HCT116 (cell line): ENCODE measurements at regions not wholly inside any gene's neighbourhood (a gene's known extent, or its start where the extent isn't known, plus 50 kb on each side); places are given as distances from the start of the nearest gene placed in this dataset.
"Not testable (repeated sequence)": the region's sequence is repeated elsewhere in the genome, so short reads cannot be mapped to it uniquely, and the experiment has no call there.

ENCODE experiments used
- ATAC-seq: fragments of 200-7000 bp; cut with Tn5 transposase; 2 replicates; pipeline ENCODE4 v1.9.1; 2020; ENCODE audit warnings: mild to moderate bottlenecking, moderate library complexity
- BruUV-seq: library from RNA; stranded (reverse); fragments of 400-500 nt; replicated peaks from 2 replicates; lab custom pipeline; 2021; lab: Mats Ljungman, UMichigan
- CTCF ChIA-PET: fragments of 300-600 bp; sonication (Branson Sonifier 250); formaldehyde crosslinking; loops from one replicate; lab custom pipeline; 2021; ENCODE audit warnings: antibody characterized with exemption; lab: Charles Lee
- POLR2A ChIA-PET: fragments of 300-600, 350-600 bp; sonication (Branson Sonifier 250); formaldehyde crosslinking; loops from one replicate; lab custom pipeline; 2021; ENCODE audit warnings: antibody characterized with exemption; lab: Charles Lee
- RAD21 ChIA-PET, 2 experiments: fragments of 300-600 bp; sonication (Branson Sonifier 250); formaldehyde crosslinking; loops; one replicate each; lab custom pipeline; 2023; ENCODE audit warnings: low total read pairs in 2 of 2; ENCODE audit not compliant: uncharacterized antibody in 2 of 2, unreplicated experiment in 2 of 2, low non-redundant PET in 1 of 2; lab: Charles Lee
- DNase-seq: peaks from one replicate; pipeline ENCODE4 v3.0.0-alpha.2; 2010; ENCODE audit warnings: low read depth, low spot score
- H2AFZ ChIP-seq: fragments of 200-600 bp; shearing (Covaris generic), sonication (generic); 2 replicates; pipeline ENCODE4 v1.6.1; 2017; ENCODE audit warnings: low read depth, mixed run types, mixed read lengths, antibody characterized with exemption, low read length; ENCODE audit not compliant: poor library complexity, severe bottlenecking
- H3K27ac ChIP-seq: 2 replicates; pipeline ENCODE4 v1.5.1; 2012; ENCODE audit warnings: low read depth, low read length
- H3K27me3 ChIP-seq: fragments of 200-600 bp; sonication (generic); 2 replicates; pipeline ENCODE4 v1.6.1; 2016; ENCODE audit warnings: mixed run types, low read length, mixed read lengths; ENCODE audit not compliant: insufficient read depth
- H3K36me3 ChIP-seq, 2 experiments: fragments of 200-500 bp in 1 of 2; fragments of 200-600 bp in 1 of 2; sonication (Bioruptor generic) in 1 of 2; sonication (generic) in 1 of 2; 2 replicates each; pipeline versions ENCODE4 v1.5.1 to v1.6.1; 2014 to 2016; ENCODE audit warnings: low read length in 2 of 2, inconsistent platforms in 1 of 2, mixed read lengths in 1 of 2, mixed run types in 1 of 2; ENCODE audit not compliant: insufficient read depth in 2 of 2, control insufficient read depth in 1 of 2
- H3K4me1 ChIP-seq, 2 experiments: fragments of 200-600 bp in 1 of 2; sonication (generic) in 1 of 2; 2 replicates each; pipeline versions ENCODE4 v1.5.1 to v1.6.1; 2012 to 2017; ENCODE audit warnings: low read length in 2 of 2, inconsistent platforms in 1 of 2, mild to moderate bottlenecking in 1 of 2, mixed read lengths in 1 of 2, mixed run types in 1 of 2, moderate library complexity in 1 of 2; ENCODE audit not compliant: insufficient read depth in 2 of 2, control insufficient read depth in 1 of 2
- H3K4me2 ChIP-seq: fragments of 200-600 bp; sonication (generic); 2 replicates; pipeline ENCODE4 v1.6.1; 2017; ENCODE audit warnings: mixed run types, low read length, mixed read lengths
- H3K4me3 ChIP-seq, 2 experiments: fragments of 200-600 bp in 1 of 2; sonication (generic) in 1 of 2; replicated peaks in 1 of 2; 2 replicates each; pipeline ENCODE4 v1.5.1; 2011 to 2016; ENCODE audit warnings: low read length in 2 of 2, control low read depth in 1 of 2, low read depth in 1 of 2, mild to moderate bottlenecking in 1 of 2, mixed read lengths in 1 of 2, mixed run types in 1 of 2
- H3K79me2 ChIP-seq: fragments of 200-600 bp; sonication (generic); 2 replicates; pipeline ENCODE4 v1.6.1; 2017; ENCODE audit warnings: mild to moderate bottlenecking, mixed run types, low read length, moderate library complexity, mixed read lengths; ENCODE audit not compliant: insufficient read depth
- H3K9ac ChIP-seq: fragments of 200-600 bp; sonication (generic); 2 replicates; pipeline ENCODE4 v1.6.1; 2016; ENCODE audit warnings: low read length, mixed read lengths
- H3K9me2 ChIP-seq: fragments of 200-600 bp; sonication (generic), shearing (Covaris generic); 2 replicates; pipeline ENCODE4 v1.6.1; 2017; ENCODE audit warnings: mixed run types, mild to moderate bottlenecking, moderate library complexity; ENCODE audit not compliant: insufficient read depth
- H3K9me3 ChIP-seq, 2 experiments: fragments of 200-500 bp in 1 of 2; fragments of 200-600 bp in 1 of 2; sonication (Bioruptor generic) in 1 of 2; sonication (generic) in 1 of 2; 2 replicates each; pipeline ENCODE4 v1.6.1; 2014 to 2017; ENCODE audit warnings: low read length in 2 of 2, mixed read lengths in 2 of 2, inconsistent platforms in 1 of 2, low read depth in 1 of 2, mild to moderate bottlenecking in 1 of 2, mixed run types in 1 of 2, moderate library complexity in 1 of 2; ENCODE audit not compliant: control insufficient read depth in 1 of 2, insufficient read depth in 1 of 2
- H4K20me1 ChIP-seq: fragments of 200-600 bp; sonication (generic), shearing (Covaris generic); 2 replicates; pipeline ENCODE4 v1.6.1; 2017; ENCODE audit warnings: mixed run types, mild to moderate bottlenecking, moderate library complexity; ENCODE audit not compliant: insufficient read depth
- intact Hi-C: fragments of 100-400 bp; cut with micrococcal nuclease; formaldehyde crosslinking; loops from 2 replicates; pipeline ENCODE4 v1.10.0; 2022

- intact Hi-C loops: not testable (repeated sequence)
Measured at GRCh38 chr15:77897113-77897895, 180.2 kb downstream of the TBC1D2B start.

GRCh38 chr15:77896147-77897112, 181.1 kb downstream of the TBC1D2B start:
- H3K9me3 ChIP-seq, H3K4me2 ChIP-seq, H3K9ac ChIP-seq, intact Hi-C loops, CTCF ChIA-PET, H4K20me1 ChIP-seq, ATAC-seq, H2AFZ ChIP-seq, H3K36me3 ChIP-seq, H3K4me1 ChIP-seq, H3K4me3 ChIP-seq, DNase-seq, H3K9me2 ChIP-seq, BruUV-seq, H3K27ac ChIP-seq, POLR2A ChIA-PET, RAD21 ChIA-PET, H3K27me3 ChIP-seq, H3K79me2 ChIP-seq: not testable (repeated sequence)

More at GRCh38 chr15:77897113-77897895, 180.2 kb downstream of the TBC1D2B start:
- H3K9me2 ChIP-seq, POLR2A ChIA-PET, DNase-seq, H3K9ac ChIP-seq, CTCF ChIA-PET, H4K20me1 ChIP-seq, RAD21 ChIA-PET, H3K27ac ChIP-seq, H3K36me3 ChIP-seq, H3K4me1 ChIP-seq, H3K9me3 ChIP-seq, H3K4me2 ChIP-seq, H3K4me3 ChIP-seq, ATAC-seq, H3K79me2 ChIP-seq, H2AFZ ChIP-seq, BruUV-seq, H3K27me3 ChIP-seq: not testable (repeated sequence)
